ENCODE measurements at regions not wholly inside any gene's neighbourhood (a gene's known extent, or its start where the extent isn't known, plus 50 kb on each side); places are given as distances from the start of the nearest gene placed in this dataset.

DNA sequence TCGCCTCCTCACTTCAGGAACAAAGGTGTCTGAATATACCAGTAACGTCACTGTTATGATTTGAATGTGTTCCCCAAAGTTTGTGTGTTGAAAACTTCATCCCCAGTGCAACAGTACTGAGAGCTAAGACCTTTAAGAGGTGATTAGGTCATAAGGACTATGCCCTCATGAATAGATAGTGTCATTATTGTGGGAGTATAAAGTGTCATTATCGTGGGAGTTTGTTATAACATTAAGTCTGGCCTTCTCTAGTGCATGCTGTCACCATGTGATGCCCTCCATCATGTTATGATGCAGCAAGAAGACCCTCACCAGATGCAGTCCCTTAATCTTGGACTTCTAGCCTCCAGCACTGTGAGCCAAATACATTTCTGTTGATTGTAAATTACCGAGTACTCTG, 53.7 kb upstream of the TLE3 start:
- H3K4me3 ChIP-seq (ENCODE audit: low read depth, low read length, poor library complexity, severe bottlenecking): no peak overlapping the region
- H3K27ac ChIP-seq (ENCODE audit: low read depth, low read length, poor library complexity, severe bottlenecking): no peak overlapping the region
- BruUV-seq (replicated peaks): no TSS peak
- H3K9me3 ChIP-seq (ENCODE audit: low read depth, low read length, poor library complexity, severe bottlenecking): no peaks in the 10 kb centered on the region
- ChIA-PET CTCF (no interaction called here), POLR2A (ENCODE audit: low non-redundant PET) (no interaction called here)
- no peaks in the 10 kb centered on the region for H3K27me3 ChIP-seq (replicated peaks; ENCODE audit: insufficient read depth, low read depth, low read length, poor library complexity)
- TF ChIP-seq, protein P1, sequence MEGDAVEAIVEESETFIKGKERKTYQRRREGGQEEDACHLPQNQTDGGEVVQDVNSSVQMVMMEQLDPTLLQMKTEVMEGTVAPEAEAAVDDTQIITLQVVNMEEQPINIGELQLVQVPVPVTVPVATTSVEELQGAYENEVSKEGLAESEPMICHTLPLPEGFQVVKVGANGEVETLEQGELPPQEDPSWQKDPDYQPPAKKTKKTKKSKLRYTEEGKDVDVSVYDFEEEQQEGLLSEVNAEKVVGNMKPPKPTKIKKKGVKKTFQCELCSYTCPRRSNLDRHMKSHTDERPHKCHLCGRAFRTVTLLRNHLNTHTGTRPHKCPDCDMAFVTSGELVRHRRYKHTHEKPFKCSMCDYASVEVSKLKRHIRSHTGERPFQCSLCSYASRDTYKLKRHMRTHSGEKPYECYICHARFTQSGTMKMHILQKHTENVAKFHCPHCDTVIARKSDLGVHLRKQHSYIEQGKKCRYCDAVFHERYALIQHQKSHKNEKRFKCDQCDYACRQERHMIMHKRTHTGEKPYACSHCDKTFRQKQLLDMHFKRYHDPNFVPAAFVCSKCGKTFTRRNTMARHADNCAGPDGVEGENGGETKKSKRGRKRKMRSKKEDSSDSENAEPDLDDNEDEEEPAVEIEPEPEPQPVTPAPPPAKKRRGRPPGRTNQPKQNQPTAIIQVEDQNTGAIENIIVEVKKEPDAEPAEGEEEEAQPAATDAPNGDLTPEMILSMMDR (conservative IDR thresholded peaks at IDR 0.05; ENCODE audit: low read depth, low read length): no peak
- no peak for TF ChIP-seq EZH2 (IDR thresholded peaks at IDR 0.05; ENCODE audit: borderline replicate concordance, low read depth, low read length, poor library complexity, severe bottlenecking)
- no peak for DNase-seq (ENCODE audit: low spot score)
- H3K4me1 ChIP-seq (ENCODE audit: insufficient read depth, low read length, poor library complexity, severe bottlenecking): peaks cover 15% of the 10 kb centered on the region
- H3K36me3 ChIP-seq (ENCODE audit: insufficient read depth, low read length, poor library complexity, severe bottlenecking): no peaks in the 10 kb centered on the region
- intact Hi-C loops (cut with micrococcal nuclease; ENCODE audit: unreplicated experiment): no loop called here

DNA sequence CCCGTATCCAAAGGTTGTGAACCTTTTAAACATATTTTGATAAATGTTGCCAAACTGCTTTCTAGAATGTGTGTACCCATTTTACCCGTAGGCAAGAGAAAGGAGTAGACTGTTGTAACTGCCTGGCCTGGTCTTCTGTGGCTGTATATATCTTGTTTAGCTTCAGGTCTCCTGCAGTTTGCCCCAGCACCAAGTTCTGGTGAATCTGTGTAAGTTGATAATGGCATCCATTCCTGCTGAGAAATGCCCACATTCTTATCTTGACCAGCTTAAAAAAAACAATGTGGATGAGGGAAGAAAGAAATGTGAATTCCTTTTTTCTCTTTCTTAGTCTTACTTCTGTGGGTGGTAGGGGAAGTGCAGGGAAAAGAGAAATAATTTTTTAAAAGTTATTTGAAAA, 53.3 kb upstream of the TLE3 start:
- no peak for DNase-seq (ENCODE audit: low spot score)
- intact Hi-C loops (cut with micrococcal nuclease; ENCODE audit: unreplicated experiment): no loop called here

DNA sequence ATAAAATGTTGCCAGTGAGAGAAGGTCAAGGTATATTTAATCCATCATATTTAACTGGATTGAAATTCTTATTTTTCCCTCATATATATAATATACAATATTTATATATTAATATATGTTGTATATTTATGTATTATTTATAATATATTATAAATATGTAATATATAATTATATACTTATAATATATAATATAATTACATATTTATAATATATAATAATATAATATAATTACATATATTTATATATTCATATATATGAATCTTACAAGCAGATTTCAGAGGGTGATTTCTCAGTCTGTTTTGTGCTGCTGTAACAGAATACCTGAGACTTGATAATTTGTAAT, 52.7 kb upstream of the TLE3 start:
- H3K9me3 ChIP-seq (ENCODE audit: low read depth, low read length, poor library complexity, severe bottlenecking): no peaks in the 10 kb centered on the region
- no TSS peak for BruUV-seq (replicated peaks)
- no peak overlapping the region for H3K27ac ChIP-seq (ENCODE audit: low read depth, low read length, poor library complexity, severe bottlenecking)
- H3K4me3 ChIP-seq (ENCODE audit: low read depth, low read length, poor library complexity, severe bottlenecking): no peak overlapping the region
- TF ChIP-seq EZH2 (IDR thresholded peaks at IDR 0.05; ENCODE audit: borderline replicate concordance, low read depth, low read length, poor library complexity, severe bottlenecking): no peak
- TF ChIP-seq, protein P1 (conservative IDR thresholded peaks at IDR 0.05; ENCODE audit: low read depth, low read length): no peak
- intact Hi-C loops (cut with micrococcal nuclease; ENCODE audit: unreplicated experiment): no loop called here
- no peaks in the 10 kb centered on the region for H3K27me3 ChIP-seq (replicated peaks; ENCODE audit: insufficient read depth, low read depth, low read length, poor library complexity)
- H3K36me3 ChIP-seq (ENCODE audit: insufficient read depth, low read length, poor library complexity, severe bottlenecking): no peaks in the 10 kb centered on the region
- H3K4me1 ChIP-seq (ENCODE audit: insufficient read depth, low read length, poor library complexity, severe bottlenecking): peaks cover 15% of the 10 kb centered on the region
- no peak for DNase-seq (ENCODE audit: low spot score)
- ChIA-PET CTCF (no interaction called here), POLR2A (ENCODE audit: low non-redundant PET) (no interaction called here)

More for the DNA sequence above, 53.3 kb upstream of the TLE3 start:
- no peak overlapping the region for H3K27ac ChIP-seq (ENCODE audit: low read depth, low read length, poor library complexity, severe bottlenecking)
- no peaks in the 10 kb centered on the region for H3K36me3 ChIP-seq (ENCODE audit: insufficient read depth, low read length, poor library complexity, severe bottlenecking)
- BruUV-seq (replicated peaks): no TSS peak
- no peak overlapping the region for H3K4me3 ChIP-seq (ENCODE audit: low read depth, low read length, poor library complexity, severe bottlenecking)
- POLR2A ChIA-PET (ENCODE audit: low non-redundant PET): no interaction called here
- TF ChIP-seq EZH2 (IDR thresholded peaks at IDR 0.05; ENCODE audit: borderline replicate concordance, low read depth, low read length, poor library complexity, severe bottlenecking): no peak
- TF ChIP-seq, protein P1 (conservative IDR thresholded peaks at IDR 0.05; ENCODE audit: low read depth, low read length): no peak
- H3K9me3 ChIP-seq (ENCODE audit: low read depth, low read length, poor library complexity, severe bottlenecking): no peaks in the 10 kb centered on the region
- CTCF ChIA-PET: no interaction called here
- no peaks in the 10 kb centered on the region for H3K27me3 ChIP-seq (replicated peaks; ENCODE audit: insufficient read depth, low read depth, low read length, poor library complexity)
- H3K4me1 ChIP-seq (ENCODE audit: insufficient read depth, low read length, poor library complexity, severe bottlenecking): peaks cover 15% of the 10 kb centered on the region

All from A673 (cell line).